ENCODE measurements at regions not wholly inside any gene's neighbourhood (a gene's known extent, or its start where the extent isn't known, plus 50 kb on each side); places are given as distances from the start of the nearest gene placed in this dataset.

GRCh38 chr22:49128874-49129273, 698.8 kb downstream of the BRD1 start:
- BruUV-seq (replicated peaks) = no TSS peak
- no peak for DNase-seq

GRCh38 chr22:49124608-49125007, 703.1 kb downstream of the BRD1 start:
- POLR2A ChIA-PET (ENCODE audit: unreplicated experiment) = no interaction called here
- no peak for ATAC-seq

More at GRCh38 chr22:49128874-49129273, 698.8 kb downstream of the BRD1 start:
- Histone ChIP-seq H3K9ac (ENCODE audit: low read length) (no peak overlapping the region), H3K9me2 (replicated peaks; ENCODE audit: low read length) (no peaks in the 10 kb centered on the region), H2AFZ (ENCODE audit: low read length) (no peak overlapping the region), H3K9me3 (ENCODE audit: low read length) (no peaks in the 10 kb centered on the region), H4K20me1 (ENCODE audit: low read length) (no peaks in the 10 kb centered on the region), H3K27me3 (ENCODE audit: low read length) (no peaks in the 10 kb centered on the region), H3K27ac (ENCODE audit: low read length) (no peak overlapping the region), H3F3A (ENCODE audit: low read length, unreplicated experiment) (no peaks in the 10 kb centered on the region), H3K4me2 (ENCODE audit: low read length) (no peak overlapping the region), H3K4me1 (ENCODE audit: insufficient read depth, low read length) (no peaks in the 10 kb centered on the region), H3K36me3 (ENCODE audit: low read depth, low read length) (no peaks in the 10 kb centered on the region), H3K79me2 (ENCODE audit: low read length) (no peaks in the 10 kb centered on the region), H3K4me3 (ENCODE audit: low read length) (no peak overlapping the region)
- intact Hi-C loops (cut with micrococcal nuclease) = no loop called here
- no peak for ATAC-seq
- TF ChIP-seq EZH2phosphoT487 (IDR thresholded peaks at IDR 0.05; ENCODE audit: borderline replicate concordance, low read length) (no peak), EZH2 (IDR thresholded peaks at IDR 0.05; ENCODE audit: low read length, unreplicated experiment) (no peak)
- TF ChIP-seq, protein P1, sequence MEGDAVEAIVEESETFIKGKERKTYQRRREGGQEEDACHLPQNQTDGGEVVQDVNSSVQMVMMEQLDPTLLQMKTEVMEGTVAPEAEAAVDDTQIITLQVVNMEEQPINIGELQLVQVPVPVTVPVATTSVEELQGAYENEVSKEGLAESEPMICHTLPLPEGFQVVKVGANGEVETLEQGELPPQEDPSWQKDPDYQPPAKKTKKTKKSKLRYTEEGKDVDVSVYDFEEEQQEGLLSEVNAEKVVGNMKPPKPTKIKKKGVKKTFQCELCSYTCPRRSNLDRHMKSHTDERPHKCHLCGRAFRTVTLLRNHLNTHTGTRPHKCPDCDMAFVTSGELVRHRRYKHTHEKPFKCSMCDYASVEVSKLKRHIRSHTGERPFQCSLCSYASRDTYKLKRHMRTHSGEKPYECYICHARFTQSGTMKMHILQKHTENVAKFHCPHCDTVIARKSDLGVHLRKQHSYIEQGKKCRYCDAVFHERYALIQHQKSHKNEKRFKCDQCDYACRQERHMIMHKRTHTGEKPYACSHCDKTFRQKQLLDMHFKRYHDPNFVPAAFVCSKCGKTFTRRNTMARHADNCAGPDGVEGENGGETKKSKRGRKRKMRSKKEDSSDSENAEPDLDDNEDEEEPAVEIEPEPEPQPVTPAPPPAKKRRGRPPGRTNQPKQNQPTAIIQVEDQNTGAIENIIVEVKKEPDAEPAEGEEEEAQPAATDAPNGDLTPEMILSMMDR (conservative IDR thresholded peaks at IDR 0.05; ENCODE audit: low read depth, low read length) = no peak
- ChIA-PET CTCF (no interaction called here), POLR2A (ENCODE audit: unreplicated experiment) (no interaction called here)

GRCh38 chr22:49123621-49124192, 704.0 kb downstream of the BRD1 start:
- Histone ChIP-seq H2AFZ (ENCODE audit: low read length) (no peak overlapping the region), H3K4me3 (ENCODE audit: low read length) (no peak overlapping the region), H3K9me2 (replicated peaks; ENCODE audit: low read length) (no peaks in the 10 kb centered on the region), H3K79me2 (ENCODE audit: low read length) (no peaks in the 10 kb centered on the region), H4K20me1 (ENCODE audit: low read length) (no peaks in the 10 kb centered on the region), H3K4me2 (ENCODE audit: low read length) (no peak overlapping the region), H3K9ac (ENCODE audit: low read length) (no peak overlapping the region), H3K27ac (ENCODE audit: low read length) (no peak overlapping the region), H3F3A (ENCODE audit: low read length, unreplicated experiment) (no peaks in the 10 kb centered on the region), H3K4me1 (ENCODE audit: insufficient read depth, low read length) (no peaks in the 10 kb centered on the region), H3K36me3 (ENCODE audit: low read depth, low read length) (no peaks in the 10 kb centered on the region), H3K27me3 (ENCODE audit: low read length) (no peaks in the 10 kb centered on the region), H3K9me3 (ENCODE audit: low read length) (no peaks in the 10 kb centered on the region)
- CTCF ChIA-PET = no interaction called here
- TF ChIP-seq, protein P1 (conservative IDR thresholded peaks at IDR 0.05; ENCODE audit: low read depth, low read length) = no peak
- TF ChIP-seq EZH2phosphoT487 (IDR thresholded peaks at IDR 0.05; ENCODE audit: borderline replicate concordance, low read length) (no peak), EZH2 (IDR thresholded peaks at IDR 0.05; ENCODE audit: low read length, unreplicated experiment) (no peak)
- BruUV-seq (replicated peaks) = no TSS peak
- intact Hi-C loops (cut with micrococcal nuclease) = no loop called here
- POLR2A ChIA-PET (ENCODE audit: unreplicated experiment) = no interaction called here
- ATAC-seq (no peak), DNase-seq (no peak)

More at GRCh38 chr22:49124608-49125007, 703.1 kb downstream of the BRD1 start:
- no peak overlapping the region for H2AFZ ChIP-seq (ENCODE audit: low read length)
- H3K27me3 ChIP-seq (ENCODE audit: low read length) = no peaks in the 10 kb centered on the region
- no peak for DNase-seq
- H3K4me2 ChIP-seq (ENCODE audit: low read length) = no peak overlapping the region
- BruUV-seq (replicated peaks) = no TSS peak
- intact Hi-C loops (cut with micrococcal nuclease) = no loop called here
- no peaks in the 10 kb centered on the region for H3K36me3 ChIP-seq (ENCODE audit: low read depth, low read length)
- no peak overlapping the region for H3K9ac ChIP-seq (ENCODE audit: low read length)
- no peaks in the 10 kb centered on the region for H3K4me1 ChIP-seq (ENCODE audit: insufficient read depth, low read length)
- H4K20me1 ChIP-seq (ENCODE audit: low read length) = no peaks in the 10 kb centered on the region
- no peak overlapping the region for H3K4me3 ChIP-seq (ENCODE audit: low read length)
- H3K27ac ChIP-seq (ENCODE audit: low read length) = no peak overlapping the region
- no peaks in the 10 kb centered on the region for H3F3A ChIP-seq (ENCODE audit: low read length, unreplicated experiment)
- CTCF ChIA-PET = no interaction called here
- H3K9me3 ChIP-seq (ENCODE audit: low read length) = no peaks in the 10 kb centered on the region
- H3K9me2 ChIP-seq (replicated peaks; ENCODE audit: low read length) = no peaks in the 10 kb centered on the region
- H3K79me2 ChIP-seq (ENCODE audit: low read length) = no peaks in the 10 kb centered on the region
- TF ChIP-seq, protein P1 (conservative IDR thresholded peaks at IDR 0.05; ENCODE audit: low read depth, low read length) = no peak
- TF ChIP-seq EZH2phosphoT487 (IDR thresholded peaks at IDR 0.05; ENCODE audit: borderline replicate concordance, low read length) (no peak), EZH2 (IDR thresholded peaks at IDR 0.05; ENCODE audit: low read length, unreplicated experiment) (no peak)

Data from PC-3 (cell line).